ENCODE measurements at regions not wholly inside any gene's neighbourhood (a gene's known extent, or its start where the extent isn't known, plus 50 kb on each side); places are given as distances from the start of the nearest gene placed in this dataset.

- in situ Hi-C loops (cut with MboI), result loop anchor here (10.0 kb wide), 1 partner anchor 484 kb away; no protein-coding TSS in a partner anchor
- DNase-seq, result no peak
- no peaks in the 10 kb centered on the region for H4K20me1 ChIP-seq (ENCODE audit: insufficient read depth)
- TF ChIP-seq EZH2phosphoT487 (IDR thresholded peaks at IDR 0.05; ENCODE audit: insufficient read depth, low read depth), result no peak
- TF ChIP-seq EZH2 (IDR thresholded peaks at IDR 0.05; ENCODE audit: insufficient read depth, poor library complexity, severe bottlenecking), result no peak
- no peak overlapping the region for H3K9ac ChIP-seq
- no peaks in the 10 kb centered on the region for H3K36me3 ChIP-seq (ENCODE audit: low read depth)
- peaks cover 15% of the 10 kb centered on the region for H3K4me1 ChIP-seq (ENCODE audit: insufficient read depth)
- no peak overlapping the region for H3K27ac ChIP-seq
- H3K27me3 ChIP-seq (replicated peaks; ENCODE audit: insufficient read depth), result no peaks in the 10 kb centered on the region
- no peaks in the 10 kb centered on the region for H3K9me2 ChIP-seq (ENCODE audit: insufficient read depth)
- H3K4me3 ChIP-seq, result no peak overlapping the region
- H3K4me2 ChIP-seq (ENCODE audit: unreplicated experiment), result no peak overlapping the region
- H2AFZ ChIP-seq, result no peak overlapping the region
- peaks cover 18% of the 10 kb centered on the region for H3F3A ChIP-seq (ENCODE audit: insufficient read depth)
- WGBS, 2 experiments (ENCODE audit: low coverage in 1 of 2, low lambda C conversion rate in 2 of 2, missing lambda C conversion rate in 2 of 2), result 91 to 96% methylated on average over 5 of the region's 5 CpGs
- H3K79me2 ChIP-seq (ENCODE audit: insufficient read depth), result no peaks in the 10 kb centered on the region
- H3K9me3 ChIP-seq (ENCODE audit: low read depth), result no peaks in the 10 kb centered on the region
Observed at GRCh38 chr12:115158816-115159215, 474.8 kb upstream of the TBX3 start.

GRCh38 chr12:115155665-115156645 is 472.0 kb upstream of the TBX3 start:
- peak overlapping the region; percentile 48 for H3K4me2 ChIP-seq (ENCODE audit: unreplicated experiment)
- 0 out of 2 replicates have a peak overlapping the region, but pooled peaks have one; percentile 23 for H3K9ac ChIP-seq
- no peaks in the 10 kb centered on the region for H3K27me3 ChIP-seq (replicated peaks; ENCODE audit: insufficient read depth)
- H3F3A ChIP-seq (ENCODE audit: insufficient read depth), result peaks cover 18% of the 10 kb centered on the region
- H3K27ac ChIP-seq, result peak overlapping the region; percentile 79
- WGBS, 2 experiments (ENCODE audit: low coverage in 1 of 2, low lambda C conversion rate in 2 of 2, missing lambda C conversion rate in 2 of 2), result 0 to 1% methylated on average over 7 of the region's 7 CpGs
- H3K79me2 ChIP-seq (ENCODE audit: insufficient read depth), result no peaks in the 10 kb centered on the region
- H3K4me3 ChIP-seq, result no peak overlapping the region
- H3K9me3 ChIP-seq (ENCODE audit: low read depth), result no peaks in the 10 kb centered on the region
- no peak overlapping the region for H2AFZ ChIP-seq
- H3K9me2 ChIP-seq (ENCODE audit: insufficient read depth), result no peaks in the 10 kb centered on the region
- in situ Hi-C loops (cut with MboI), result loop anchor here (10.0 kb wide), 1 partner anchor 481 kb away; no protein-coding TSS in a partner anchor
- peaks cover 15% of the 10 kb centered on the region for H3K4me1 ChIP-seq (ENCODE audit: insufficient read depth)
- H3K36me3 ChIP-seq (ENCODE audit: low read depth), result no peaks in the 10 kb centered on the region
- peak; percentile 95 for DNase-seq
- TF ChIP-seq EZH2 (IDR thresholded peaks at IDR 0.05; ENCODE audit: insufficient read depth, poor library complexity, severe bottlenecking) (no peak), EZH2phosphoT487 (IDR thresholded peaks at IDR 0.05; ENCODE audit: insufficient read depth, low read depth) (peak; percentile 85; the same call in 1 of the 2 replicates)
- H4K20me1 ChIP-seq (ENCODE audit: insufficient read depth), result no peaks in the 10 kb centered on the region

GRCh38 chr12:115149685-115150378 is 465.9 kb upstream of the TBX3 start:
- Histone ChIP-seq H3K4me2 (ENCODE audit: unreplicated experiment) (no peak overlapping the region), H2AFZ (peak overlapping the region; percentile 49), H3K36me3 (ENCODE audit: low read depth) (no peaks in the 10 kb centered on the region), H3K27me3 (replicated peaks; ENCODE audit: insufficient read depth) (no peaks in the 10 kb centered on the region), H3K27ac (peak overlapping the region; percentile 62), H4K20me1 (ENCODE audit: insufficient read depth) (no peaks in the 10 kb centered on the region), H3K9ac (no peak overlapping the region), H3K4me3 (no peak overlapping the region), H3K9me3 (ENCODE audit: low read depth) (no peaks in the 10 kb centered on the region), H3K9me2 (ENCODE audit: insufficient read depth) (no peaks in the 10 kb centered on the region), H3F3A (ENCODE audit: insufficient read depth) (peaks cover 21% of the 10 kb centered on the region), H3K79me2 (ENCODE audit: insufficient read depth) (no peaks in the 10 kb centered on the region), H3K4me1 (ENCODE audit: insufficient read depth) (peaks cover 13% of the 10 kb centered on the region)
- DNase-seq, result peak; percentile 93
- in situ Hi-C loops (cut with MboI), result loop anchor here (10.0 kb wide), 1 partner anchor 475 kb away; no protein-coding TSS in a partner anchor
- no peak for TF ChIP-seq EZH2phosphoT487 (IDR thresholded peaks at IDR 0.05; ENCODE audit: insufficient read depth, low read depth)
- no peak for TF ChIP-seq EZH2 (IDR thresholded peaks at IDR 0.05; ENCODE audit: insufficient read depth, poor library complexity, severe bottlenecking)
- 69 to 70% methylated on average over 7 of the region's 7 CpGs for WGBS, 2 experiments (ENCODE audit: low coverage in 1 of 2, low lambda C conversion rate in 2 of 2, missing lambda C conversion rate in 2 of 2)

GRCh38 chr12:115149279-115149678 is 465.3 kb upstream of the TBX3 start:
- H4K20me1 ChIP-seq (ENCODE audit: insufficient read depth), result no peaks in the 10 kb centered on the region
- no peaks in the 10 kb centered on the region for H3K27me3 ChIP-seq (replicated peaks; ENCODE audit: insufficient read depth)
- WGBS, 2 experiments (ENCODE audit: low coverage in 1 of 2, low lambda C conversion rate in 2 of 2, missing lambda C conversion rate in 2 of 2), result 80 to 83% methylated on average over 2 of the region's 2 CpGs
- H3K4me1 ChIP-seq (ENCODE audit: insufficient read depth), result peaks cover 13% of the 10 kb centered on the region
- peak; percentile 46 for DNase-seq
- H3K9me3 ChIP-seq (ENCODE audit: low read depth), result no peaks in the 10 kb centered on the region
- in situ Hi-C loops (cut with MboI), result no loop called here
- no peak overlapping the region for H3K4me2 ChIP-seq (ENCODE audit: unreplicated experiment)
- TF ChIP-seq EZH2 (IDR thresholded peaks at IDR 0.05; ENCODE audit: insufficient read depth, poor library complexity, severe bottlenecking) (no peak), EZH2phosphoT487 (IDR thresholded peaks at IDR 0.05; ENCODE audit: insufficient read depth, low read depth) (no peak)
- H3K36me3 ChIP-seq (ENCODE audit: low read depth), result no peaks in the 10 kb centered on the region
- H3K9ac ChIP-seq, result no peak overlapping the region
- H2AFZ ChIP-seq, result peak overlapping the region; percentile 49
- H3K9me2 ChIP-seq (ENCODE audit: insufficient read depth), result no peaks in the 10 kb centered on the region
- H3K4me3 ChIP-seq, result no peak overlapping the region
- H3K27ac ChIP-seq, result peak overlapping the region; percentile 62
- peaks cover 19% of the 10 kb centered on the region for H3F3A ChIP-seq (ENCODE audit: insufficient read depth)
- no peaks in the 10 kb centered on the region for H3K79me2 ChIP-seq (ENCODE audit: insufficient read depth)

Measured in GM23248 (cell line).